Caco-2 (cell line): ENCODE measurements at regions not wholly inside any gene's neighbourhood (a gene's known extent, or its start where the extent isn't known, plus 50 kb on each side); places are given as distances from the start of the nearest gene placed in this dataset.

ENCODE experiments used
- BruUV-seq: library from RNA; stranded (reverse); fragments of 400-500 nt; replicated peaks from 2 replicates; lab custom pipeline; 2021; lab: Mats Ljungman, UMichigan
- CTCF ChIA-PET: fragments of 300-600 bp; sonication (Branson Sonifier 250); formaldehyde crosslinking; loops from one replicate; lab custom pipeline; 2022; ENCODE audit warnings: antibody characterized with exemption; lab: Charles Lee
- POLR2A ChIA-PET: fragments of 300-600 bp; sonication (Branson Sonifier 250); formaldehyde crosslinking; loops from one replicate; lab custom pipeline; 2022; ENCODE audit warnings: antibody characterized with exemption; lab: Charles Lee
- DNase-seq, 2 experiments: peaks; one replicate each; pipeline versions ENCODE4 v3.0.0 to v3.0.0-alpha.2; 2020 to 2022
- H3K27me3 ChIP-seq: replicated peaks from 2 replicates; pipeline ENCODE4 v1.6.0; 2011; ENCODE audit warnings: low read length; ENCODE audit not compliant: control insufficient read depth, insufficient read depth
- H3K36me3 ChIP-seq: 2 replicates; pipeline ENCODE4 v1.5.1; 2011; ENCODE audit warnings: low read length; ENCODE audit not compliant: control insufficient read depth, insufficient read depth
- H3K4me1 ChIP-seq: fragments of 250-450 bp; sonication (Bioruptor Pico); 2 replicates; pipeline ENCODE4 v1.5.1; 2020; ENCODE audit warnings: mild to moderate bottlenecking
- H3K4me3 ChIP-seq: 2 replicates; pipeline ENCODE4 v1.5.1; 2011; ENCODE audit warnings: low read depth, mild to moderate bottlenecking, control low read depth, low read length
- H3K9me3 ChIP-seq: fragments of 250-450 bp; sonication (Bioruptor Pico); 2 replicates; pipeline ENCODE4 v1.5.1; 2020; ENCODE audit warnings: mild to moderate bottlenecking, moderate library complexity
- H3K27ac Mint-ChIP-seq: one replicate; pipeline ENCODE4 v1.8.0; 2022; ENCODE audit warnings: mixed read lengths; ENCODE audit not compliant: unreplicated experiment
- H3K27me3 Mint-ChIP-seq: one replicate; pipeline ENCODE4 v1.8.0; 2022; ENCODE audit warnings: mixed read lengths; ENCODE audit not compliant: insufficient read depth, unreplicated experiment
- H3K36me3 Mint-ChIP-seq: one replicate; pipeline ENCODE4 v1.8.0; 2022; ENCODE audit warnings: mild to moderate bottlenecking, mixed read lengths; ENCODE audit not compliant: insufficient read depth, unreplicated experiment
- H3K4me1 Mint-ChIP-seq: one replicate; pipeline ENCODE4 v1.8.0; 2022; ENCODE audit warnings: low read depth, mixed read lengths; ENCODE audit not compliant: unreplicated experiment
- H3K4me3 Mint-ChIP-seq: one replicate; pipeline ENCODE4 v1.8.0; 2022; ENCODE audit warnings: mild to moderate bottlenecking, moderate library complexity, mixed read lengths; ENCODE audit not compliant: unreplicated experiment
- H3K9me3 Mint-ChIP-seq: one replicate; pipeline ENCODE4 v1.8.0; 2022; ENCODE audit warnings: mixed read lengths; ENCODE audit not compliant: unreplicated experiment
- intact Hi-C: fragments of 100-400 bp; cut with micrococcal nuclease; formaldehyde crosslinking; loops from one replicate; pipeline ENCODE4 v1.10.0; 2022; ENCODE audit not compliant: unreplicated experiment
- TF ChIP-seq, protein P1 (sequence below), 2 experiments: fragments of 200-600 bp in 1 of 2; IDR thresholded peaks; 1 replicate in 1 of 2; 2 replicates in 1 of 2; pipeline versions ENCODE4 v1.5.1 to v1.8.0; 2011 to 2022; ENCODE audit warnings: antibody characterized with exemption in 1 of 2, control low read depth in 1 of 2, inconsistent platforms in 1 of 2, low read depth in 1 of 2, low read length in 1 of 2, mild to moderate bottlenecking in 1 of 2, moderate library complexity in 1 of 2; ENCODE audit not compliant: insufficient read depth in 1 of 2, severe bottlenecking in 1 of 2, unreplicated experiment in 1 of 2

GRCh38 chr4:52259978-52260377, 208.9 kb downstream of the SPATA18 start:
- no peaks in the 10 kb centered on the region; the same call in 1 of the 2 replicates for H3K27me3 ChIP-seq
- no peak overlapping the region for H3K4me3 Mint-ChIP-seq
- BruUV-seq, result no TSS peak
- CTCF ChIA-PET, result no interaction called here
- H3K4me1 ChIP-seq, result no peaks in the 10 kb centered on the region
- no peaks in the 10 kb centered on the region for H3K4me1 Mint-ChIP-seq
- H3K9me3 ChIP-seq, result no peaks in the 10 kb centered on the region
- no peaks in the 10 kb centered on the region for H3K9me3 Mint-ChIP-seq
- H3K27ac Mint-ChIP-seq, result no peak overlapping the region
- intact Hi-C loops, result no loop called here
- POLR2A ChIA-PET, result no interaction called here
- no peak overlapping the region for H3K4me3 ChIP-seq
- no peaks in the 10 kb centered on the region for H3K36me3 ChIP-seq
- TF ChIP-seq, protein P1, sequence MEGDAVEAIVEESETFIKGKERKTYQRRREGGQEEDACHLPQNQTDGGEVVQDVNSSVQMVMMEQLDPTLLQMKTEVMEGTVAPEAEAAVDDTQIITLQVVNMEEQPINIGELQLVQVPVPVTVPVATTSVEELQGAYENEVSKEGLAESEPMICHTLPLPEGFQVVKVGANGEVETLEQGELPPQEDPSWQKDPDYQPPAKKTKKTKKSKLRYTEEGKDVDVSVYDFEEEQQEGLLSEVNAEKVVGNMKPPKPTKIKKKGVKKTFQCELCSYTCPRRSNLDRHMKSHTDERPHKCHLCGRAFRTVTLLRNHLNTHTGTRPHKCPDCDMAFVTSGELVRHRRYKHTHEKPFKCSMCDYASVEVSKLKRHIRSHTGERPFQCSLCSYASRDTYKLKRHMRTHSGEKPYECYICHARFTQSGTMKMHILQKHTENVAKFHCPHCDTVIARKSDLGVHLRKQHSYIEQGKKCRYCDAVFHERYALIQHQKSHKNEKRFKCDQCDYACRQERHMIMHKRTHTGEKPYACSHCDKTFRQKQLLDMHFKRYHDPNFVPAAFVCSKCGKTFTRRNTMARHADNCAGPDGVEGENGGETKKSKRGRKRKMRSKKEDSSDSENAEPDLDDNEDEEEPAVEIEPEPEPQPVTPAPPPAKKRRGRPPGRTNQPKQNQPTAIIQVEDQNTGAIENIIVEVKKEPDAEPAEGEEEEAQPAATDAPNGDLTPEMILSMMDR (IDR thresholded peaks at IDR 0.05; ENCODE audit: insufficient read depth in 1 of 2, low read depth in 1 of 2, low read length in 1 of 2, severe bottlenecking in 1 of 2, unreplicated experiment in 1 of 2), result no peak
- H3K36me3 Mint-ChIP-seq, result no peaks in the 10 kb centered on the region
- H3K27me3 Mint-ChIP-seq, result peaks cover 5% of the 10 kb centered on the region
- DNase-seq, result no peak

- BruUV-seq, result no TSS peak
- ChIA-PET POLR2A (no interaction called here), CTCF (no interaction called here)
- DNase-seq, result no peak
- Mint-ChIP-seq H3K27me3 (peaks cover 5% of the 10 kb centered on the region), H3K9me3 (no peaks in the 10 kb centered on the region), H3K36me3 (no peaks in the 10 kb centered on the region), H3K4me1 (no peaks in the 10 kb centered on the region), H3K27ac (no peak overlapping the region), H3K4me3 (no peak overlapping the region)
- Histone ChIP-seq H3K4me1 (no peaks in the 10 kb centered on the region), H3K4me3 (no peak overlapping the region), H3K9me3 (no peaks in the 10 kb centered on the region), H3K36me3 (no peaks in the 10 kb centered on the region), H3K27me3 (no peaks in the 10 kb centered on the region)
- TF ChIP-seq, protein P1 (IDR thresholded peaks at IDR 0.05; ENCODE audit: insufficient read depth in 1 of 2, low read depth in 1 of 2, low read length in 1 of 2, severe bottlenecking in 1 of 2, unreplicated experiment in 1 of 2), result no peak
- intact Hi-C loops, result no loop called here
Measured at GRCh38 chr4:52260514-52261210, 209.6 kb downstream of the SPATA18 start.

DNA sequence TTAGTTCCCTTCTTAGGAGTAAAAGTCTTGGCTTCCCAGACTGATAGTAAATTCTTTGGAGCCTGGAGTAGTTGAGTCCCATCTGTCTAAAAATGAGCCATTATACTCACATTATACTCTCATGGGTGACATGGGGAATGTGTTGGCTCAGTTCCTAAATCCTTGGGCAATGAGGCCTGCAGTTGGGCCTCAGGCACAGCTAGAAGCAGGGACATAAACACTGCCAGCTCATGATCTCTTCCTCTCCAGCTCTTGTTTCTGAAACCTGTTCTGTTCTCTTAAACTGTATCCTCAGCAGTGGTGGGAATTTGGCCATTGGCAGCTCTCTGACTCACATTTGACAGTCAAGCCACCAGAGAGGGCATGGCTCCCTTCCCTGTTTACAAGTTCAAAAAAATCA, 212.5 kb downstream of the SPATA18 start:
- Histone ChIP-seq H3K9me3 (no peaks in the 10 kb centered on the region), H3K27me3 (no peaks in the 10 kb centered on the region), H3K4me1 (no peaks in the 10 kb centered on the region), H3K4me3 (no peak overlapping the region), H3K36me3 (no peaks in the 10 kb centered on the region)
- TF ChIP-seq, protein P1 (IDR thresholded peaks at IDR 0.05; ENCODE audit: insufficient read depth in 1 of 2, low read depth in 1 of 2, low read length in 1 of 2, severe bottlenecking in 1 of 2, unreplicated experiment in 1 of 2), result no peak
- Mint-ChIP-seq H3K36me3 (no peaks in the 10 kb centered on the region), H3K27me3 (peaks cover 8% of the 10 kb centered on the region), H3K27ac (no peak overlapping the region), H3K9me3 (no peaks in the 10 kb centered on the region), H3K4me3 (no peak overlapping the region), H3K4me1 (no peaks in the 10 kb centered on the region)
- DNase-seq, result no peak
- intact Hi-C loops, result no loop called here
- ChIA-PET POLR2A (no interaction called here), CTCF (no interaction called here)
- BruUV-seq, result no TSS peak
